SK-N-SH treated with all-trans-retinoic acid at 6 μM for 48 hours (cell line): ENCODE measurements at regions not wholly inside any gene's neighbourhood (a gene's known extent, or its start where the extent isn't known, plus 50 kb on each side); places are given as distances from the start of the nearest gene placed in this dataset.

Experiments
- ATAC-seq: fragments of 200-7000 bp; cut with Tn5 transposase; 3 replicates; pipeline ENCODE4 v1.9.1; 2020; ENCODE audit warnings: mild to moderate bottlenecking, moderate library complexity
- ARNTL ChIP-seq: fragments of 450-650 bp; formaldehyde crosslinking; IDR thresholded peaks from 2 replicates; pipeline ENCODE4 v1.5.0; 2020; ENCODE audit warnings: low read depth, mild to moderate bottlenecking, moderate library complexity, borderline replicate concordance
- BACH2 ChIP-seq: fragments of 250-450 bp; sonication (Bioruptor Pico); IDR thresholded peaks from 2 replicates; pipeline ENCODE4 v1.9.0; 2021; ENCODE audit warnings: mild to moderate bottlenecking, borderline replicate concordance
- ESRRG ChIP-seq: fragments of 250-450 bp; sonication (Bioruptor Pico); IDR thresholded peaks from 2 replicates; pipeline ENCODE4 v1.6.1; 2021; ENCODE audit warnings: mild to moderate bottlenecking
- GLIS3 ChIP-seq: fragments of 250-450 bp; sonication (Bioruptor Pico); IDR thresholded peaks from 2 replicates; pipeline ENCODE4 v1.5.0; 2020; ENCODE audit warnings: mild to moderate bottlenecking, moderate library complexity
- ISL1 ChIP-seq: fragments of 250-450 bp; sonication (Bioruptor Pico); IDR thresholded peaks from 2 replicates; pipeline ENCODE4 v2.1.2; 2022; ENCODE audit warnings: mild to moderate bottlenecking, moderate library complexity
- OSR1 ChIP-seq: fragments of 250-450 bp; sonication (Bioruptor Pico); IDR thresholded peaks from 2 replicates; pipeline ENCODE4 v1.8.0; 2022; ENCODE audit warnings: moderate library complexity, mild to moderate bottlenecking, inconsistent platforms
- PPARA ChIP-seq: fragments of 250-450 bp; sonication (Bioruptor Pico); IDR thresholded peaks from 2 replicates; pipeline ENCODE4 v1.5.0; 2020; ENCODE audit warnings: mild to moderate bottlenecking, borderline replicate concordance
- RARB ChIP-seq: fragments of 250-450 bp; sonication (Bioruptor Pico); IDR thresholded peaks from 2 replicates; pipeline ENCODE4 v1.8.0; 2021; ENCODE audit warnings: mild to moderate bottlenecking, moderate library complexity
- SNAI2 ChIP-seq: fragments of 250-450 bp; sonication (Bioruptor Pico); IDR thresholded peaks from 2 replicates; pipeline ENCODE4 v1.5.0; 2020; ENCODE audit warnings: mild to moderate bottlenecking, moderate library complexity
- TCF4 ChIP-seq: fragments of 250-450 bp; sonication (Bioruptor Pico); IDR thresholded peaks from 2 replicates; pipeline ENCODE4 v1.8.0; 2021; ENCODE audit warnings: mild to moderate bottlenecking, moderate library complexity, borderline replicate concordance
- TOX ChIP-seq: fragments of 250-450 bp; sonication (Bioruptor Pico); IDR thresholded peaks from 2 replicates; pipeline ENCODE4 v1.8.0; 2021; ENCODE audit warnings: mild to moderate bottlenecking, moderate library complexity, borderline replicate concordance
- ZC3H10 ChIP-seq: fragments of 250-450 bp; sonication (Bioruptor Pico); IDR thresholded peaks from 2 replicates; pipeline ENCODE4 v1.5.1; 2021; ENCODE audit warnings: mild to moderate bottlenecking, moderate library complexity
- ZFP3 ChIP-seq: fragments of 250-450 bp; sonication (Bioruptor Pico); IDR thresholded peaks from 2 replicates; pipeline ENCODE4 v1.5.0; 2020; ENCODE audit warnings: mild to moderate bottlenecking, moderate library complexity
- ZFP30 ChIP-seq: fragments of 450-650 bp; formaldehyde crosslinking; IDR thresholded peaks from 2 replicates; pipeline ENCODE4 v1.5.0; 2022; ENCODE audit warnings: mild to moderate bottlenecking, moderate library complexity
- ZNF565 ChIP-seq: fragments of 450-650 bp; formaldehyde crosslinking; conservative IDR thresholded peaks from 2 replicates; pipeline ENCODE4 v1.5.0; 2020; ENCODE audit warnings: low read depth, mild to moderate bottlenecking, moderate library complexity
- ZNF70 ChIP-seq: fragments of 450-650 bp; formaldehyde crosslinking; IDR thresholded peaks from 2 replicates; pipeline ENCODE4 v1.5.0; 2020; ENCODE audit warnings: mild to moderate bottlenecking, moderate library complexity
- ZNF8 ChIP-seq: fragments of 450-650 bp; formaldehyde crosslinking; IDR thresholded peaks from 2 replicates; pipeline ENCODE4 v1.5.0; 2020; ENCODE audit warnings: mild to moderate bottlenecking, moderate library complexity
- TF ChIP-seq, protein P1 (sequence below): fragments of 250-450 bp; sonication (Bioruptor Pico); IDR thresholded peaks from 2 replicates; pipeline ENCODE4 v1.5.0; 2020; ENCODE audit warnings: mild to moderate bottlenecking, moderate library complexity
- TF ChIP-seq, protein P2 (sequence below): fragments of 250-450 bp; sonication (Bioruptor Pico); IDR thresholded peaks from 2 replicates; pipeline ENCODE4 v1.5.1; 2021; ENCODE audit warnings: mild to moderate bottlenecking, moderate library complexity
- TF ChIP-seq, protein P3 (sequence below): fragments of 250-450 bp; sonication (Bioruptor Pico); IDR thresholded peaks from 2 replicates; pipeline ENCODE4 v1.8.0; 2020; ENCODE audit warnings: mild to moderate bottlenecking, moderate library complexity, borderline replicate concordance
- TF ChIP-seq, protein P4 (sequence below): fragments of 250-450 bp; sonication (Bioruptor Pico); IDR thresholded peaks from 2 replicates; pipeline ENCODE4 v1.5.1; 2020; ENCODE audit warnings: low read depth, mild to moderate bottlenecking, moderate library complexity

DNA sequence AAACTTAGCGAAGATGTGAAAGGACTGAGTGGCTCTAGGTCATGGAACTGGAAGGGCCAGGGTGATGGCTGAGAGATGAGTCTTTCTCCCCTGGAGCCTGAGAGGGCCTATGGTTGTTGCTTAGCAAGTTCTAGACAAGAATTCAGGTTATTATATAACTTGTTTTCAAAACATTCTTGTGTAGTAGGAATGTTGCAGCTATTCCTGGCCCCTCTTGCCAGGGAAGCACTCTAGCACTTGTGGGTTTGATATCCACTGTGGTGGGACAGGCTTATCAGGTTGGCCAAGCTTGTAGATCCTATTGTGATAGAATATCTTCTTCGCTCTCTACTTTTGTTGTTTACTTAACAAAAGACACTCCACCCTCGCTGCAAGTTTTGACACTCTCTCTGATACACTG, 211.8 kb upstream of the CITED2 start (continued):
- TF ChIP-seq, protein P1, sequence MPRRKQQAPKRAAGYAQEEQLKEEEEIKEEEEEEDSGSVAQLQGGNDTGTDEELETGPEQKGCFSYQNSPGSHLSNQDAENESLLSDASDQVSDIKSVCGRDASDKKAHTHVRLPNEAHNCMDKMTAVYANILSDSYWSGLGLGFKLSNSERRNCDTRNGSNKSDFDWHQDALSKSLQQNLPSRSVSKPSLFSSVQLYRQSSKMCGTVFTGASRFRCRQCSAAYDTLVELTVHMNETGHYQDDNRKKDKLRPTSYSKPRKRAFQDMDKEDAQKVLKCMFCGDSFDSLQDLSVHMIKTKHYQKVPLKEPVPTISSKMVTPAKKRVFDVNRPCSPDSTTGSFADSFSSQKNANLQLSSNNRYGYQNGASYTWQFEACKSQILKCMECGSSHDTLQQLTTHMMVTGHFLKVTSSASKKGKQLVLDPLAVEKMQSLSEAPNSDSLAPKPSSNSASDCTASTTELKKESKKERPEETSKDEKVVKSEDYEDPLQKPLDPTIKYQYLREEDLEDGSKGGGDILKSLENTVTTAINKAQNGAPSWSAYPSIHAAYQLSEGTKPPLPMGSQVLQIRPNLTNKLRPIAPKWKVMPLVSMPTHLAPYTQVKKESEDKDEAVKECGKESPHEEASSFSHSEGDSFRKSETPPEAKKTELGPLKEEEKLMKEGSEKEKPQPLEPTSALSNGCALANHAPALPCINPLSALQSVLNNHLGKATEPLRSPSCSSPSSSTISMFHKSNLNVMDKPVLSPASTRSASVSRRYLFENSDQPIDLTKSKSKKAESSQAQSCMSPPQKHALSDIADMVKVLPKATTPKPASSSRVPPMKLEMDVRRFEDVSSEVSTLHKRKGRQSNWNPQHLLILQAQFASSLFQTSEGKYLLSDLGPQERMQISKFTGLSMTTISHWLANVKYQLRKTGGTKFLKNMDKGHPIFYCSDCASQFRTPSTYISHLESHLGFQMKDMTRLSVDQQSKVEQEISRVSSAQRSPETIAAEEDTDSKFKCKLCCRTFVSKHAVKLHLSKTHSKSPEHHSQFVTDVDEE (CRISPR knock-in tag) = no peak
- no peak for TF ChIP-seq TCF4 (CRISPR knock-in tag)

DNA sequence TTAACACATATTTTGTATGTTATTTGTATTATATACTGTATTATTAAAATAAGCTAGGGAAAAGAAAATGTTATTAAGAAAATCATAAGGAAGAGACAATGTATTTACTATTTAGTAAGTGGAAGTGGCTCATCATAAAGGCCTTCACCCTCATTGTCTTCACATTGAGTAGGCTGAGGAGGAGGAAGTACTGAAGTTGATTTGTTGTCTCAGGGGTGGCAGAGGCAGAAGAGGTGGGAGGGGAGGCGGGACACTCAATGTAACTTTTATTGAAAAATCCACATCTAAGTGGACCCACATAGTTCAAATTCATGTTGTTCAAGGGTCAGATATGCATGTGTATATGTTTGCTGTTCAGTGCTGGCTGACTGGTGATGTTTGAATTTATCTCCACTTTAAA, 210.2 kb upstream of the CITED2 start:
- ATAC-seq = no peak
- TF ChIP-seq ZNF70 (CRISPR knock-in tag) (no peak), ZNF8 (CRISPR knock-in tag) (no peak), ARNTL (CRISPR knock-in tag) (no peak), ZC3H10 (CRISPR knock-in tag) (no peak), ZNF565 (CRISPR knock-in tag) (no peak), ZFP3 (CRISPR knock-in tag) (no peak), TCF4 (CRISPR knock-in tag) (no peak), GLIS3 (CRISPR knock-in tag) (no peak), TOX (CRISPR knock-in tag) (no peak), ZFP30 (no peak), RARB (CRISPR knock-in tag) (no peak), PPARA (CRISPR knock-in tag) (no peak)
- TF ChIP-seq, protein P2, sequence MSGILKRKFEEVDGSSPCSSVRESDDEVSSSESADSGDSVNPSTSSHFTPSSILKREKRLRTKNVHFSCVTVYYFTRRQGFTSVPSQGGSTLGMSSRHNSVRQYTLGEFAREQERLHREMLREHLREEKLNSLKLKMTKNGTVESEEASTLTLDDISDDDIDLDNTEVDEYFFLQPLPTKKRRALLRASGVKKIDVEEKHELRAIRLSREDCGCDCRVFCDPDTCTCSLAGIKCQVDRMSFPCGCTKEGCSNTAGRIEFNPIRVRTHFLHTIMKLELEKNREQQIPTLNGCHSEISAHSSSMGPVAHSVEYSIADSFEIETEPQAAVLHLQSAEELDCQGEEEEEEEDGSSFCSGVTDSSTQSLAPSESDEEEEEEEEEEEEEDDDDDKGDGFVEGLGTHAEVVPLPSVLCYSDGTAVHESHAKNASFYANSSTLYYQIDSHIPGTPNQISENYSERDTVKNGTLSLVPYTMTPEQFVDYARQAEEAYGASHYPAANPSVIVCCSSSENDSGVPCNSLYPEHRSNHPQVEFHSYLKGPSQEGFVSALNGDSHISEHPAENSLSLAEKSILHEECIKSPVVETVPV (CRISPR knock-in tag) = no peak

DNA sequence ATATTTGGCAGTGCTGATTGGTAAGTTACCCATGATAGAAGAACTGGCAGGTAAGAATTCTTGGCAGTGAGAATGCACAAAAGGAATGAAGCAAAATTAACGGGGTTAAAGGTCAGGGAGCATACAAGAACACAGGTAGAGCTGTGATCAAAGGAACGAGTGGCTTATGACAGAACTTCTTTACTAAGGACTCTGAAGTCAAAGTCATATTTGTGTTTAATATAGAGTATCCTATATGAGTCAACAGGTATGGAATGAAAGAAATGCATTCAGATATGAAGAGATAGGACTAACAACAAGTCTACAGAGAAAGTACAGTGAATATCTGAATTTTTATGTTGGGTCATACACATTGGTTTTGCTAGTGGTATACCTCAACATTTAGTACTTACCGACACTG, 209.0 kb upstream of the CITED2 start:
- no peak for TF ChIP-seq ZNF70 (CRISPR knock-in tag)
- no peak for TF ChIP-seq ZC3H10 (CRISPR knock-in tag)
- TF ChIP-seq SNAI2 (CRISPR knock-in tag) = no peak
- TF ChIP-seq RARB (CRISPR knock-in tag) = no peak
- no peak for TF ChIP-seq ZNF8 (CRISPR knock-in tag)
- no peak for TF ChIP-seq ZNF565 (CRISPR knock-in tag)
- TF ChIP-seq ESRRG (CRISPR knock-in tag) = no peak
- no peak for TF ChIP-seq ZFP30
- TF ChIP-seq BACH2 (CRISPR knock-in tag) = no peak
- no peak for TF ChIP-seq ISL1 (CRISPR knock-in tag)
- TF ChIP-seq, protein P3, sequence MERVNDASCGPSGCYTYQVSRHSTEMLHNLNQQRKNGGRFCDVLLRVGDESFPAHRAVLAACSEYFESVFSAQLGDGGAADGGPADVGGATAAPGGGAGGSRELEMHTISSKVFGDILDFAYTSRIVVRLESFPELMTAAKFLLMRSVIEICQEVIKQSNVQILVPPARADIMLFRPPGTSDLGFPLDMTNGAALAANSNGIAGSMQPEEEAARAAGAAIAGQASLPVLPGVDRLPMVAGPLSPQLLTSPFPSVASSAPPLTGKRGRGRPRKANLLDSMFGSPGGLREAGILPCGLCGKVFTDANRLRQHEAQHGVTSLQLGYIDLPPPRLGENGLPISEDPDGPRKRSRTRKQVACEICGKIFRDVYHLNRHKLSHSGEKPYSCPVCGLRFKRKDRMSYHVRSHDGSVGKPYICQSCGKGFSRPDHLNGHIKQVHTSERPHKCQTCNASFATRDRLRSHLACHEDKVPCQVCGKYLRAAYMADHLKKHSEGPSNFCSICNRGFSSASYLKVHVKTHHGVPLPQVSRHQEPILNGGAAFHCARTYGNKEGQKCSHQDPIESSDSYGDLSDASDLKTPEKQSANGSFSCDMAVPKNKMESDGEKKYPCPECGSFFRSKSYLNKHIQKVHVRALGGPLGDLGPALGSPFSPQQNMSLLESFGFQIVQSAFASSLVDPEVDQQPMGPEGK (CRISPR knock-in tag) = no peak
- TF ChIP-seq, protein P2 (CRISPR knock-in tag) = no peak
- TF ChIP-seq PPARA (CRISPR knock-in tag) = no peak

DNA sequence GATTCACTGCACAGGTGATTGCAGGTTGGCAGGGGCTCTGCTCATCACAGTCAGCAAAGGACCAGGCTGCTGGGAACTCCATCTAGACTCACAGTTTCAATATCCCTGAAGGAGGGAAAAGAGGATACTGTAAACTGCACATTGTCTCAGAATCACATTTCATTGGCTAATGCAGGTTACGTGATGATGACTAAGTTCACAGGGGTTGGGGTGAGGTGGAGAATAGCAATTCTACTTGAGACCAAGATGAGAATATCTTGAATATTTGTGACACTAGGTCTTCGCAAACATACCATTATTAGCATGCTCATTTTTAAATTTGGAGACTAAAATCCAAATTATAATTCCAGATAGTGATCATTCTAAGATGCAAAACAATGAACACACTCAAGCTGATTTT, 208.5 kb upstream of the CITED2 start:
- no peak for ATAC-seq
- TF ChIP-seq, protein P4, sequence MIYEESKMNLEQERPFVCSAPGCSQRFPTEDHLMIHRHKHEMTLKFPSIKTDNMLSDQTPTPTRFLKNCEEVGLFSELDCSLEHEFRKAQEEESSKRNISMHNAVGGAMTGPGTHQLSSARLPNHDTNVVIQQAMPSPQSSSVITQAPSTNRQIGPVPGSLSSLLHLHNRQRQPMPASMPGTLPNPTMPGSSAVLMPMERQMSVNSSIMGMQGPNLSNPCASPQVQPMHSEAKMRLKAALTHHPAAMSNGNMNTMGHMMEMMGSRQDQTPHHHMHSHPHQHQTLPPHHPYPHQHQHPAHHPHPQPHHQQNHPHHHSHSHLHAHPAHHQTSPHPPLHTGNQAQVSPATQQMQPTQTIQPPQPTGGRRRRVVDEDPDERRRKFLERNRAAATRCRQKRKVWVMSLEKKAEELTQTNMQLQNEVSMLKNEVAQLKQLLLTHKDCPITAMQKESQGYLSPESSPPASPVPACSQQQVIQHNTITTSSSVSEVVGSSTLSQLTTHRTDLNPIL (CRISPR knock-in tag) = no peak
- TF ChIP-seq ZFP3 (CRISPR knock-in tag) (no peak), ARNTL (CRISPR knock-in tag) (no peak), ZNF565 (CRISPR knock-in tag) (no peak), ESRRG (CRISPR knock-in tag) (no peak), ZFP30 (no peak), OSR1 (CRISPR knock-in tag) (no peak), PPARA (CRISPR knock-in tag) (no peak)
- TF ChIP-seq, protein P1 (CRISPR knock-in tag) = no peak
- TF ChIP-seq, protein P2 (CRISPR knock-in tag) = no peak

More for the DNA sequence above, 209.0 kb upstream of the CITED2 start:
- ATAC-seq = peak; percentile 21
